Right lobe of liver (tissue), 6 donors: ENCODE measurements at regions not wholly inside any gene's neighbourhood (a gene's known extent, or its start where the extent isn't known, plus 50 kb on each side); places are given as distances from the start of the nearest gene placed in this dataset.

Experiments used
- ATAC-seq, 4 donors: fragments of 200-7000 bp; cut with Tn5 transposase; one replicate each; pipeline ENCODE4 v1.9.1; 2020; ENCODE audit warnings: mild to moderate bottlenecking in 4 of 4, moderate library complexity in 4 of 4
- DNase-seq, 3 donors: peaks; one replicate each; pipeline ENCODE4 v3.0.0-alpha.2; 2020
- H3K27ac ChIP-seq, 3 donors: fragments of 200-600 bp; one replicate each; pipeline ENCODE4 v1.8.0; 2022
- H3K27me3 ChIP-seq, 2 donors: fragments of 200-600 bp; one replicate each; pipeline ENCODE4 v1.8.0; 2022
- H3K36me3 ChIP-seq, 4 donors: fragments of 200-600 bp; sonication (generic) in 1 of 4; one replicate each; pipeline versions ENCODE4 v1.5.1 to v1.8.0; 2017 to 2022; ENCODE audit warnings: control low read depth in 1 of 4
- H3K4me1 ChIP-seq, 4 donors: fragments of 200-600 bp; sonication (generic) in 1 of 4; one replicate each; pipeline versions ENCODE4 v1.5.1 to v1.8.0; 2017 to 2022; ENCODE audit warnings: control low read depth in 1 of 4
- H3K4me3 ChIP-seq, 3 donors: fragments of 200-600 bp; one replicate each; pipeline ENCODE4 v1.8.0; 2022
- H3K9me3 ChIP-seq, 4 donors: fragments of 200-600 bp; sonication (generic) in 1 of 4; one replicate each; pipeline versions ENCODE4 v1.5.1 to v1.8.0; 2017 to 2022; ENCODE audit warnings: control low read depth in 1 of 4
- POLR2A ChIP-seq: fragments of 450-650 bp; IDR thresholded peaks from one replicate; pipeline ENCODE4 v1.6.1; 2017; ENCODE audit warnings: antibody characterized with exemption, mild to moderate bottlenecking
- WGBS: methylation state at CpG from one replicate; pipeline ENCODE4 v1.1.6; 2018; ENCODE audit warnings: low coverage, low lambda C conversion rate; ENCODE audit not compliant: insufficient coverage; ENCODE audit errors: missing lambda C conversion rate; 5-methylcytosine and 5-hydroxymethylcytosine counted together
- intact Hi-C, 2 donors: fragments of 100-400 bp; cut with DNase I; formaldehyde crosslinking; loops; one replicate each; pipeline versions ENCODE4 v1.11.2 to v1.14.1; 2022
- TF ChIP-seq, protein P1 (sequence below), 4 donors: fragments of 200-600 bp in 3 of 4; fragments of 450-650 bp in 1 of 4; IDR thresholded peaks; one replicate each; pipeline versions ENCODE4 v1.5.1 to v1.8.0; 2016 to 2022; ENCODE audit warnings: antibody characterized with exemption in 4 of 4, mild to moderate bottlenecking in 2 of 4
- donor health status: DM: no; HTN: yes; CAD: no.
- donor health status: DM: no; HTN: no; CAD: no.
- donor health status: DM: no; HTN: no; CAD: no.
- donor health status: DM: no; HTN: yes; CAD: no.
- donor health status: DM: no; HTN: yes; CAD: no.

DNA sequence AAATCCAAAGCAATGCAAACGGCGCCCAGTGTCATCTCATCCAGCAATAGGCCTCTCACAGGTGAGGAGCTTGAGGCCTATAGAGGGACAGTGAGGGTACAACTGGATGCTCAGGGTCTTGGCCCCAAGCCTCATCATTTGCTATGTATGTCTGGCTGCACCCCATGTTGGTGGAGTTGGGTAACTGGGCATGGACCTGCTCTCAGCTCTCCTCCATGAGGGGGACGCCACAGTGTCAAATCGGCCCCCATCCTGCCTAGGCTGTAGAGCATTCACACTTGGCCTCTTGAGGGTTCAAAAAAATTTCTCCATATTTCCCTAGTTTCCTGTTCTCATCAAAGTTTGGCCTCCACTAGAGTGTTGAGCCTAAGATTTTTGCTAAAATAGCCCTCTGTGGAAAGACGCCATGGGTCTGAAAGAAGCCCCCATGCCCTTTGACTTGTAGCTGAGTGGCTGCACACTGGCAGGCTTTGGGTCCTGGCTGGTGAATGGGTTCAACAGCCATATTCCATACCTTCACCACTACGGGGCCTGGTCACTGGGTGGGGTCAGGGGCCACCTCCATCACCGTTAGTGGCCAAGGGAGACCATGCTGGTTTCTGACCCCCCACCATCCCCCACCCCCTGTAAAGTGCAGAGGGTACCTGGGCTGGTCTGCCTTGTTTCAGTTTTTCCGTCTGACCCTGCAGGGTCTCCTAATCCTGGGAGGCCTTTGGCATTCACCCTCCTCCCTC lies 132.3 kb upstream of the TBX20 start:
- DNase-seq (no peak), ATAC-seq (no peak)
- WGBS = 60% methylated on average over 3 of the region's 8 CpGs
- no peaks in the 10 kb centered on the region for H3K27me3 ChIP-seq
- no peak overlapping the region for H3K27ac ChIP-seq
- intact Hi-C loops = no loop called here
- H3K4me1 ChIP-seq = no peaks in the 10 kb centered on the region
- no peak for TF ChIP-seq POLR2A
- TF ChIP-seq, protein P1, sequence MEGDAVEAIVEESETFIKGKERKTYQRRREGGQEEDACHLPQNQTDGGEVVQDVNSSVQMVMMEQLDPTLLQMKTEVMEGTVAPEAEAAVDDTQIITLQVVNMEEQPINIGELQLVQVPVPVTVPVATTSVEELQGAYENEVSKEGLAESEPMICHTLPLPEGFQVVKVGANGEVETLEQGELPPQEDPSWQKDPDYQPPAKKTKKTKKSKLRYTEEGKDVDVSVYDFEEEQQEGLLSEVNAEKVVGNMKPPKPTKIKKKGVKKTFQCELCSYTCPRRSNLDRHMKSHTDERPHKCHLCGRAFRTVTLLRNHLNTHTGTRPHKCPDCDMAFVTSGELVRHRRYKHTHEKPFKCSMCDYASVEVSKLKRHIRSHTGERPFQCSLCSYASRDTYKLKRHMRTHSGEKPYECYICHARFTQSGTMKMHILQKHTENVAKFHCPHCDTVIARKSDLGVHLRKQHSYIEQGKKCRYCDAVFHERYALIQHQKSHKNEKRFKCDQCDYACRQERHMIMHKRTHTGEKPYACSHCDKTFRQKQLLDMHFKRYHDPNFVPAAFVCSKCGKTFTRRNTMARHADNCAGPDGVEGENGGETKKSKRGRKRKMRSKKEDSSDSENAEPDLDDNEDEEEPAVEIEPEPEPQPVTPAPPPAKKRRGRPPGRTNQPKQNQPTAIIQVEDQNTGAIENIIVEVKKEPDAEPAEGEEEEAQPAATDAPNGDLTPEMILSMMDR (IDR thresholded peaks at IDR 0.05) = no peak
- no peak overlapping the region for H3K4me3 ChIP-seq
- no peaks in the 10 kb centered on the region for H3K36me3 ChIP-seq
- H3K9me3 ChIP-seq = no peaks in the 10 kb centered on the region

DNA sequence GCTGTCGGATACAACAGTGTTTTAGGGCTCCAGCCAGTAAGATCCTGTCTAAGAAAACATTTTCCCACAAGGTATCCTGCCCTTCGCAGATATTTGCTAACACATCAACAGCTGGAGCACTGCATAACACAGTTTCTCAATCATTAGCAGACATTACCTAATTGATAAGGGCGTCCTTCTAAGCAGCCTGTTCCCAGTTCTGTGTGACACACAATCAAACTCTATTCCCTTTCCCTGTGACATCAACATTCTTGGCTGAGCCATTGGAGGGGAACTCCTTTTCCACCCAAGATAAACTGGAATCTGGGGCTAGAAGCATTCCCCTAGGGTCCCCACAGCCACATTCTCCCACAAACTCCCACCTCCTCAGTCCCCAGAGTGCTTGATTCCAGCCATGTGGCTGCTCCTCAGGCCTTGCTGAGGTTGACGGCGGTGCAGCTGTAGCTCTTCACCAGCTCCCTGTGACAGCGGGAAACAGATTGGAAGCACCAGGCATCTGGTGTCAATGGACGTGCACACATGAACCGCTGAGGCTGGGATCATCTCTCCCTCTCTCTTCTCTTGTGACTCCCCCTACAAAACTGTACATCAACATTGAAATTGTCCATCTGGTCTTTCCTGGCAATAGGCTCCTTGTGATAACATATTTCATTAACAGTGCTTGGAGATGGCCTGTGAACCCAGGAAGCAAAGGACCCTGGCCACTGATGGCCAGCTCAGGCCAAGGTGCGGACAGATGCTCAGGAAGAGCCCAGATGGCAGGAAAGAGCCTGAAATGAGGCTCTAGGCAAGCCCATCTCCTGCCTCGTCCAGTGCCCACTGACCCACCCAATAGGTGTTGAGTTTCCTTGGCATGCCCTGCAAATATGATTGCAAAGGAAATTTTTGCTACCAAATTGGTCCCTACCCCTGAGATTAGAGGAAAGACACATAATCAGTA lies 131.1 kb upstream of the TBX20 start:
- Histone ChIP-seq H3K27ac (no peak overlapping the region), H3K4me3 (no peak overlapping the region), H3K36me3 (no peaks in the 10 kb centered on the region), H3K27me3 (no peaks in the 10 kb centered on the region), H3K4me1 (no peaks in the 10 kb centered on the region), H3K9me3 (no peaks in the 10 kb centered on the region)
- WGBS = 56% methylated on average over 6 of the region's 10 CpGs
- intact Hi-C loops = no loop called here
- no peak for DNase-seq
- TF ChIP-seq, protein P1 (IDR thresholded peaks at IDR 0.05) = no peak
- TF ChIP-seq POLR2A = no peak
- peak in 3 of 4 donors; percentile 20 to 43 (median 40) for ATAC-seq

DNA sequence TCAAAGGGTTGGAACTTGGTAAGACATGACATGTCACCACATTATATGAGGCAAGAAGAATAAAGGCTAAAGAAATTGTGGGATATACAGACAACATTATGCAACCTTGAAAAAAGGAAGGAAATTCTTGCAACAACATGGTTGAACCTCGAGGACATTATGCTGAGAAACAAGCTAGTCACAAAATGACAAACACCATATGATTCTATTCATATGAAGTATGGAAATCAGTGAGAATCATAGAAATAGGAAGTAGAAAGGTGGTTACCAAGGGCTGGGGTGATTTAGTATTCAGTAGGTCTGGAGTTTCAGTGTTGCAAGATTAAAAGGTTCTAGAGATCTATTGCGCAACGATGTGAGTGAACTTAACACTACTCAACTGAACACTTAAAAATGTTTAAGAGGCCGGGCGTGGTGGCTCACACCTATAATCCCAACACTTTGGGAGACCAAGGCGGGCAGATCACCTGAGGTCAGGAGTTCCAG lies 126.9 kb upstream of the TBX20 start:
- DNase-seq (no peak), ATAC-seq (peak; percentile 25 to 66 (median 43))
- H3K4me3 ChIP-seq = no peak overlapping the region
- no peaks in the 10 kb centered on the region for H3K27me3 ChIP-seq
- intact Hi-C loops = no loop called here
- H3K36me3 ChIP-seq = no peaks in the 10 kb centered on the region
- 65% methylated on average over 6 of the region's 6 CpGs for WGBS
- no peak overlapping the region for H3K27ac ChIP-seq
- TF ChIP-seq, protein P1 (IDR thresholded peaks at IDR 0.05) = no peak
- TF ChIP-seq POLR2A = no peak
- no peaks in the 10 kb centered on the region for H3K9me3 ChIP-seq
- no peaks in the 10 kb centered on the region for H3K4me1 ChIP-seq

DNA sequence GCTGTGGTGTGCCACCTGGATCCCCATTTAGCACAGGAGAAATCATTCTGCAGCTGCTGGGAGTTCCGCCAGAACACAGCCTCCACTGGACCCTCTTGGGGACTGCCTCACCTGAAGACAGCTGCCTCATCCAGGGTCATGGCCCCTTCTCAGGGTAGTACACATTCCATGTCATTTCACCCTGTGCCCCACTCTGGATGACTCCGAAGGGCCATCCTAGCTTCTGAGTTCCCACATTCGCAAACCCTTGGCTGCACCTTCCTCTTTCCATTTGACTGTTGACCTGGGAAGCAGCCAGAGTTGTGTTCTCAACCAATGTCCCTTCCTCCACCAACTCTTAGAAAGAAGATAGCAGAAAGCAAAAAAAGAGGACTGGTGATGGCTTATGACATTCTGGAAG lies 125.6 kb upstream of the TBX20 start:
- H3K4me1 ChIP-seq = no peaks in the 10 kb centered on the region
- H3K9me3 ChIP-seq = no peaks in the 10 kb centered on the region
- H3K36me3 ChIP-seq = no peaks in the 10 kb centered on the region
- ATAC-seq = peak in 3 of 4 donors; percentile 52 to 59 (median 57)
- no peak for TF ChIP-seq POLR2A
- TF ChIP-seq, protein P1 (IDR thresholded peaks at IDR 0.05) = no peak
- H3K27ac ChIP-seq = no peak overlapping the region
- no peak for DNase-seq
- no peaks in the 10 kb centered on the region for H3K27me3 ChIP-seq
- no peak overlapping the region for H3K4me3 ChIP-seq
- no CpG with 5 or more reads among the region's 3 CpGs for WGBS
- intact Hi-C loops = no loop called here
